ENCODE measurements at regions not wholly inside any gene's neighbourhood (a gene's known extent, or its start where the extent isn't known, plus 50 kb on each side); places are given as distances from the start of the nearest gene placed in this dataset.
A peak's percentile ranks its signal among the peaks of the same experiment; 100 is the strongest.

DNA sequence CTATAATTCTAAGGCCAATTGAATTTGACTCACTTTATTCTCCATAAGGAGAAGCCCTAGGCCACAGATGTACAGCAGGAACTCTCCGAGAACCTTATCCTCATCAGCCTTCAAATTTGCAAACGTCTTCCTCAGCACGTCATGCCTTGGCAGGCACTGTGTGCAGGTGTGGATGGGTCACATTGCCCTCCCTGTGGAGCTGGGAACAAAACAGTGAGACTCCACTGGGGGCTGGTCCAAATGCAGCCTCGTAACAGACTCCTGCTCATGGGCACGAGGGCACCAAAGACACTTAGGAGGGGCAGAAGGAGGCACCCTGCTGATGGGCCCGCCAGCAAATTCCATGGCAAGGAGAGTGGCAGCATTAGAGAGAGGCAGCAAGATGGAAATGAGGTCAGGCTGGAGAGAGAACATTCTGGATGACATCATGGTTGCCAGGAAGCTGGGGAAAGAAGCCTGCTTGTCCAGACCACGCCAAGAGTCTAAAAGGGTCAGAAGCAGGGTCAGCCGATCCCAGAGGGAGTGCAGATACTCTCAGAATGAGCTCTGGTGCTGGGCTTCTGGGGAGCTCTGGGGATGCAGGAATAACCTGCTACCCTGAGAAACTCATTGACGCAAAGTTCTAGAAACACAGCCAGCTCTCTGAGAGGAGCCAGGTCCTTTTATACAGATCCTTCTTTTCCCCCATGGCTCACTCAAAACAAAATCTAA, 242.2 kb downstream of the B3GLCT start:
- no peak for DNase-seq (ENCODE audit: low read depth)

DNA sequence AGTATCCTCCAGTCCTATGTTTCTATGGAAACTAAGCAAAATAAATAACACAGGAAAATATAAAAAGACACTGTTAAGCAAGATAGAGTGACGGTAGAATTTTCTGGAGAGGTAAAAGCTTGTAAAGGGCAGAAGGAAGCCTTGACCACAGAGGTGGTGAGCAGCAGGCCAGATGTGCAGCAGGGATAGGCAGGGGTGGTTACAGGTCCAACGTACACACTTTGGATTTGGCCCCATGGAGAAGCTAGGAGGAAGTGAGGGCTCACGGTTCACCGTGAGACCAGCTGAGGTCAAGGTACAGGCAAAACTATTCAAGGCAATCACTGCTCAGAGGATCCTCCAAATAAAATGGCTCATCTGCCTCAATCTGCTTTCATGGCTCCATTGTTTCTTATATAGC, 242.8 kb downstream of the B3GLCT start:
- no peak for DNase-seq (ENCODE audit: low read depth)

DNA sequence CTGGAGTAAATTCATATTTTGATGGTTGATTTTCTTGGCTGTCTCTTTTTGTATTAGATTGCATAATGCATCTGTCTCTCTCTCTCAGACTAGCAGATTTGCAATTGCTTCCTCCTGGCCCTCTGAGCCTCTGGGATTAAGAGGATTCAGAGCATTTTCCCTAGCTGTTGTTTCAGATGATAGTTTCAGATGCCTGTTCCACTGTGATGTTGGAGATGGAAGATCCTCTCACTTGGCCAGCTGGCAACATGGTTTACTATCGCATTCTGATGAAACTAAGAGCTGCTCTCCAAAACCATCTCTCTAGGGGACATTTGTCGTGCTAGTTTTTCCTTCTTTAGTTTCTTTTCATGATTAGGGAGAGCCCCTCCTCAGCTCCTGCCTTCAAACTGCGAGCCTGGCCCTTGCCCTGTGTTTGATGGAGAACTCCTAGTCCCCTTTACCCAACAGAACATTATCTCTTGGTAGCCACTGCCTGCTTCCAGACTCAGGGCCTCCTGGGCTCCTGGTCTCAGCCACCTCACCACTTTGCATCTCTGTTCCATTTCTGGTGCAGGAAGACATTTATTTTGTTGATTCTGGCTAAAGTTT, 244.6 kb downstream of the B3GLCT start:
- DNase-seq (ENCODE audit: low read depth), result no peak

DNA sequence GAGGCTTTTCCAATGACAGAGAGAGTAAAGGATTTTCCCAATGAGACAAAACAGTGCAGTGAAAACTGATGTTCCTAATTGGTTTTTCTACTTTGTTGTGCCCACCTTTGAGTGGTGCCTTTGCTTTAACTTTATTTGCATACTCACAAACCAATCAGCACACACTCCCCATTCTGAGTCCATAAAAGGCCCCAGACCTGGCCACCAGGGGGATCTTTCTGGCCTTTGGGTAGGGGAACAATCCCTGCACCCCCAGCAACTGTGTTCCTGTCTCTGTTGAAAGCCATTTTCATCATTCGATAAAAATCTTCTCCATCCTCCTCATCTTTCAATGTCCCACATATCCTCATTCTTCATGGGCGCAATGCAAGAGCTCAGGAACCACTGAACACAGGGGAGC, 252.8 kb downstream of the B3GLCT start:
- no peak for DNase-seq (ENCODE audit: low read depth)

DNA sequence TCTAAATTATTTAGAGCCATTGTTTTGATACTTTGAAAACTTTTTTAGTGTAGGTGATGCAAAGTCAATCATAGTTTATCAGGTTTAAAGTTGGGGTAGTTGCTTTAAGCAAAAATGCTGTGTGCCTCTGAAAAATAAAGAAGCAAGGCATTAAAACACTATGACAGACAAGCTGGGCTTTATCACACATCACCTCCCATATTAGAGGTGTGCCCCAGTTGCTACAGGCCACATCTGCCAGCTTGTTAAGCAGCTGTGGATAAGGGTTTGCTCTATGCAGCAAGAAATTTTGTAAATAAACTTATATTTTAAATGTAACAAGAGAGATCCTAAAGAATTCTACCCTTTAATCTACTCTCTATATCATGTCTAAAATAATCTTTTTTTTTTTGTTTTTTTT, 255.8 kb downstream of the B3GLCT start:
- no peak for DNase-seq (ENCODE audit: low read depth)

DNA sequence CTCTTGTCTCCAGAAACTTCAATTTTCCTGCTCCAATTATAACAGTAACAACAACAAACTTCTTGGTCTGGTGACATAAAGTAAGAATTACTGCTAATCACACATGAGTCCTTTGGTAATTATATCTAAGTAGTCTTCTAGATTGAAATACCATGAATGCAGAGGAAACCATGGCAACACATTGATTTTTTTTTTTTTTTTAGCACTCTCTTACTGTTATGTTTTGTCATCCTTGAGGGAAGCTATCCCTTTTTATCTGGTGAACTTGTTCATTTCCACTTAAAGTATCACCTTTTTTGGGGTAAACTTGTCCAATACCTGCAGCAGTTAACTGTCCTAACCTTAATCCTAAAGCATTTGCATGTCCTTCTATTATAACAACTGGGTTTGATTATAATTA, 256.3 kb downstream of the B3GLCT start:
- DNase-seq (ENCODE audit: low read depth), result no peak

DNA sequence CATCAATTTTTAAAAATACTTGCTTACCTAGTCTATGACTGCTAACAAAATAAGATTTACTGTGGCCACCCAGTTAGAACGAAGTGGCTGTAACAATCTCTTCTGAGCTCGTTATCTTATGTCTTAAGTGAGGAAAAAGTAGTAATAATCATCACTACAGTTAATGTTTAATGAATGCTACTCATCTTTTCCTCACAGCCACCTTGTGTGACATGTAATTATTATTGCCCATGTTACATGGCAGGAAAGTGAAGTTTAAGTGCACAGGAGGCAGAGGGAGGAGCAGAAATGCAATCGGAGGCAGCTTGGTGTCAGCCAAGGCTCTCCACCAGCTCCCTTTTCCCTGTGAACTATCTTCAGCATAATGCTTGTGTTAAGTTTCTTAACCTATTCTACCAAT, 260.3 kb downstream of the B3GLCT start:
- no peak for DNase-seq (ENCODE audit: low read depth)

DNA sequence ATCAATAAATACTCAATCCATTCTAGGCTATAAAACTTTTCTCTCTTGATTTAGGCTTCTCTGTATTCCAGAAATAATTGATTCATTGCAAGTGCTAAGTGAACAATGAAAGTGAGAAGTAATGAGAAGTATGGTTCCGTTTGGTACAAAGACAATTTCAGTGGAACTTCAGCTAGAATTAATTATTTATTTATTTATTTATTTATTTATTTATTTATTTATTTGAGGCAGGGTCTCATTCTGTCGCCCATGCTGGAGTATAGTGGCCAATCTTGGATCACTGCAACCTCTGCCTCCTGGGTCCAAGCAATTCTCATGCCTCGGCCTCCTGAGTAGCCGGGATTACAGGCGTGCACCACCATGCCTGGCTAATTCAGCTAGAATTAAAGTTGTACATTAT, 262.1 kb downstream of the B3GLCT start:
- DNase-seq (ENCODE audit: low read depth), result no peak

DNA sequence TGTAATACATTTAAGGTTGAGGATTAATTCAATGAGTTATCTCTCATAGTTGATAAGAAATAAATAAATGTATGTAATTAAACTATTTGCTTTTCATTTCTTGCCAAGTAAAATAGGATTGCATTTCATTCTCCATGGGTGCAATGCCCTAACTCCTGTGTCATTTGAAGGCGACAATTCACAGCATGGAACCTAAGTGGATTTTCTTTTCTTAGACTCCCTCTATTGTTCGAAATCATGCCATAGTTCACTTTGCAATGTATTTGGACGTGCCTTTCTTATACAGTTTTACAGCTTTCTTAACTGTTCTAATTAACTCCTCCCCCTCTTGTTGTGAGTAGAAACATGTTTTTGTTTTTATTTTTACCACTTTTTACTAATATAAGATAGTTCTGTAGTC, 263.0 kb downstream of the B3GLCT start:
- DNase-seq (ENCODE audit: low read depth), result no peak

DNA sequence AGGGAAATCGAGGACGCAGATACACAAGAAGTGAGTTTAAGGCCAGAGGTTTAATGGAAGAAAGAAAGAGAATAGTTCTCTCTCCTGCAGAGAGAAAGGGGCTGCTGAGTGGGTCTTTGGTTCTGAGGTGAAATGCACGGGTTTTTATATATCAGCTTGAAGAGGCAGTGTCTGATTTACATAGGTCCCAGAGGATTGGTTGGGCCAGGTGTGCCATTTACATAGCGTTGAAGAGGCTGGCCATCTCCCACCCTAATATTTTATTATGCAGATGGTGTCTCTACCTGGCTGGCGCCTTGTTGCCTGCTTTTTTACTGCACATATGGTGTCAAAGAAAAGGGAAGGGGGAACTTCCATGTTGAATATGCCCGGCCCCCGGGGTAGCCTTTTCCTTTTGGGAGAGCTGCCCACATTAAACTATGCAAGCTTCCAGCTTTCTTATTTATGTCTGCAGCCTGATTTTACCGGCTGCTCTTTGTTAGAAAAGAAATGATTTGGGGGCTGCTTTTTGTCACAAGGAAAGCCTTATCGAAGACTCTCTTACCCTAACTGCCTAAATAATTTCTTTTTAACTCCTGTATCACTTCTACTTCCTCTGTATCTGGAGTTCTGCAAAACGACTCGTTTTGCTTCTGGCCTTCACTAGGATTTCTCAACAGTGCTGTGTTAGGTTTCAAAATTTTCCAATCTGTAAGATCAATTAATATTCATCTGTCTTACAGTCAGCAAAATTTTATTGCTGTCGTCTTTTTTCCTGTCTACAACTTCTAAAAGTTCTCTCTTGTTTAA, 268.5 kb downstream of the B3GLCT start:
- no peak for DNase-seq (ENCODE audit: low read depth)

DNA sequence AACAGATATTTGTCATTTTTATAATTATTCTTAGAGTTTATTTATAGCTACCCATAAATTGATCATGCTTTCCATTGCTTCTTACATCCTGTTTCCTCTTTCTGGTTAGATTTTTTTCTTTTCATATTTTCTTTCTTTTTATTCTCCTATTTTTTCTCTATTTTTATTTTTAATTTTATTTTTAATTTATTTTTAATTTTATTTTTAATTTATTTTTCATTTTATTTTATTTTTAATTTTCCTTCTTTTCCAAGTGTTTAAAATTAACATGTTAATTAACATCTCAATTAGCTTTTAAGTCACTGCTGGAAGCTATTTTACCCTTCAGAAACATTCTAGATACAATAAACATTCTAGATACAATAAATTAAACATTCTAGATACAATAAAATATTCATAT, 269.6 kb downstream of the B3GLCT start:
- DNase-seq (ENCODE audit: low read depth), result no peak

DNA sequence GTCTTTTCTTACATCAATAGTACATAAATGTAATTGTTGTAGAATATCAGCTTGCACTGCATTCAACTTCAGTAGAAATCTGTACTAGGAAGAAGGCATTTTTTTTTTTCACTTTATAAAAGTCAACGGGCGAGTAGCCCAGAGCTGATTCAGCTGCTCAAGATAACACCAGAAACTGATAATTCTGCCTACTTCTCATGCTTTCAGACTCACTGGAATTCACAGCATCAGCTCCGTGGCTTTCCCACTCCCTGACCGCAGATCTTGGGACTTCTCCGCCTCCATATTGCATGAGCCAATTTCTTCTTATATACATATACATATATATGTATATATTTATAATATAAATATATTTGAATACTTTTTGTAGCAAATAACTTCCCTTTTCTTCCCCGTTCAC, 263.1 kb upstream of the RXFP2 start:
- DNase-seq (ENCODE audit: low read depth), result peak; percentile 20

DNA sequence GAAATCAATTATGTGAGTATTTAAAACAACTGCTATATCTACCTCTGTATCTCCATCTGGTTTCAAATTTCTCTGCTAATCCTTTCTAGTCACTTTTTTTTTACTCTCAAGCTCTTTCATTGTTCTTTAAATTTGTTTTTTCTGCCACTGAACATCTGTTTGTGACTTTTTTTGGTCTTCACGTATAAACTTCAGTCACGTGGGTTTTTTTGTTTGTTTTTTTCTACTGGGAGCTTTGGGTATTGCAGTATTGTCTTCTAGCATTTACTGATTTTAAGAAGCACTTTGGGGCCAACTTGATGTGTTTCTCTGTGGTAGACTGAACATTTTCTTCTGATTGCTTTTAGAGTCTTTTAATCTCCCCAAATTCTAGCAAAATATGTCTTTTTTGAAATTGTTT, 262.6 kb upstream of the RXFP2 start:
- no peak for DNase-seq (ENCODE audit: low read depth)

DNA sequence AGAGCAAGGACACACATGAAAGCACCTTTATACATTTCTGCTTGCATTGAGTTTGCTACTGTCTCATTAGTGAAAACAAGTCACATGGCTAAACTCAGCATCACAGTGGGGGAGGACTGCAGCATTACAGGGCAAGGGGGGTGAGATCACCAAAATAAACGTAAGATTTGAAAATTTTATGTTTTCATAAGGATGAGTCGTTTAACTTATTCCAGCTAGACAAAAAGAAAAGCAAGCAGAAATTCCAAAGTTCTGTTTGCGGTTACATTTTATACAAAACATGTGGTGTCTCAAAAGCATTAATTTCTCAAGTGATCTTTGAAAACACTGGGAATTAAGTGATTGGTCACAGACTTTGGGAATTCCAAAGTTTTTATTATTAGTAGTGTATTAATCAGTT, 261.4 kb upstream of the RXFP2 start:
- DNase-seq (ENCODE audit: low read depth), result no peak

DNA sequence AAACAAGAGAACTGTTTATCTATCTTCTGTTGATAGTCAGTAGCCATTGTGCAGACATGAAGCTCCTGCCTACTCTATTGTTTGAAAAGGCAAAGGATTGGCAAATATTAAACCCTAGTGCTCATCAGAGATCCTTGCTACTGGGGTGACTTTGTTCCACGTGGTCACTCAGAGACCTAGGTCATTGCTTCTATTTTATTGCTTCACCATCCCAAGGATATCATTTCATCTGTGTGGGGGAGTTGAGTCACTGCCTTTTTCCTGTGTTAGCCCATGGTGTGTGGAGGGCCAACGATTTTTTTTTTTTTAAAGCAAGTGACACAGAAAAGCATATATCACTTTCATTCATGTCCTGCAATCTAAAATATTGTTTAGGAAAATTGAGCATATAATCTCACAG, 254.1 kb upstream of the RXFP2 start:
- no peak for DNase-seq (ENCODE audit: low read depth)

DNA sequence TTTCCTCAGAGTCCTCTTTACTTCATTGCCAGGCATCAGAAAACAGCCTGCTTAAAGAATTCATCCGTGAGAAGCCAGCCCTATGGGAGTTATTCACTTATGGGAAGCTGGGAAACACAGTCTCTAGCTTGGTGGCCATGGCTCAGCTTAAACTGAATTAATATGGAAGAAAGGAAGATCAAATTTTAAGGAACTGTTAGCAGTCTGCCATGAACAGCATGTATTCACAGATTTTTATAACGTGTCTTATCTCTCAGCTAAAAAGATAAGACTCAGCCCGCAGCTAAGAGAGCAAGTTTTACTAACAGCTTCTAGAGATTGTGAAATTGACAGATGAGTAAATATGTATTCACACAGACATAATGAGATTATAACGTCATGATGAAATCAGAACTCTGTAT, 253.7 kb upstream of the RXFP2 start:
- DNase-seq (ENCODE audit: low read depth), result no peak

DNA sequence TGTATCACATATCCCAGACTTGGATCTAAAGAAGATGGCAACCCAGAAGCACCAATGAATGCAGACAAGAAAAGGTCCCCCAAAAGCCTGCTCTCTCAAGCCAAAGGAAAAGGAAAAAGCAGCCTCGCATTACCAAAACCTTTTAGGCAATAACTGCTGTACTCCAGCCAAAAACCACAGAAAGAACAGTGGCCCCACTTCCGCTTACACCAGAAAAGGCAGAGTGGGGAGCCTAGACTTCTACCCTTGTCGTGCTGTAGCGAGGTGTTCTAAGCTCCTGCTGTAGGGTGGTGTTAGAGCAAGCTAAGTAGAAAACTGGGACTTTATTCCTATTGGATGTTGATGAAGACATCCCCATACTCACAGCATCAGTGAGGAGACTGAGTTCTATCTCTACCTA, 244.0 kb upstream of the RXFP2 start:
- DNase-seq (ENCODE audit: low read depth), result no peak

DNA sequence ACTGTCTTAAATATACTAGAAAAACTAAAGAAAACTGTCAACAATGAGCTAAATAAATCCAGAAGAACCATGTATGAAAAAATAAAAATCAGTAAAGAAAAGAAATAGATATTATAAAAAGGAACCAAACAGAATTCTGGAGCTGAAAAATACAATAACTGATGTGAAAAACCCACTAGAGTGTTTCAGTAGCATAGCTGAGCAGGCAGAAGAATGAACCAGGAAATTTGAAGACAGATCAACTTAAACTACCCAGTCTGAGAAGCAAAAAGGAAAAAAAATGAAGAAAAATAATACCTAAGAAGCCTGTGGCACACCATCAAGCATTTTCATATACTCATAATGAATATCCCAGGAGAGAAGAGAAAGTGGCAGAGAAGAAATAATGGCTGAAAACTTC, 240.1 kb upstream of the RXFP2 start:
- no peak for DNase-seq (ENCODE audit: low read depth)

DNA sequence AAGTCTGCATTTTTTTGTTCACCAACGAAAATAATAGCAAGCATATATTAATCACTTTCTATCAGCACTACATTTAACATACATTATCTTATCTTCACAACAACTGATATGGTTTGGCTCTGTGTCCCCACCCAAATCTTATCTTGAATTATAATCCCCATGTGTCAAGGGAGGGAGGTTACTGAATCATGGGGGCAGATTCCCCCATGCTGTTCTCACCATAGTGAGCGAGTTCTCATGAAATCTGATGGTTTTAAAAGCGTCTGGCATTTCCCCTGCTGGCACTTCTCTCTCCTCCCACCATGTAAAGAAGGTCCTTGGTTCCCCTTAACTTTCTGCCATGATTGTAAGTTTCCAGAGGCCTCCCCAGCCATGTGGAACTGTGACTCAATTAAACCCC, 235.7 kb upstream of the RXFP2 start:
- no peak for DNase-seq (ENCODE audit: low read depth)

DNA sequence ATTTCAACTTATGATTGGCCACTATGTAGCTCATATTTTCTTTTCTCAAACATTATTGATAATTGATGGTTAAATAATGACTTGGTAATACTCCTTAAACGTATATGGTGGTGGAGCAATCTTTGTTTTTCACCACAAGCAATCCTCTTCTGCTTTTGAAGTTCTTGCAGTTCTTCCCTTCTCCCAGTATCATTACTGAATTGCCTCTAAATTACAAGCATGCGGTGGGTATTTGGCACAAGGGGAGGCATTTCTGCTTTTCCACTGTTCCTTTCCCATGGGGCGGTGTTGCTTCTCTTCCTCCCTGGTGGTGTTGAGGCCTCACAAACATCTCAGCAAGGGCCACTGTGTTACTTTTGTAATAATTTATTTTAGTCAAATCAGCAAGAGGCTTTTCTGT, 234.4 kb upstream of the RXFP2 start:
- DNase-seq (ENCODE audit: low read depth), result no peak

DNA sequence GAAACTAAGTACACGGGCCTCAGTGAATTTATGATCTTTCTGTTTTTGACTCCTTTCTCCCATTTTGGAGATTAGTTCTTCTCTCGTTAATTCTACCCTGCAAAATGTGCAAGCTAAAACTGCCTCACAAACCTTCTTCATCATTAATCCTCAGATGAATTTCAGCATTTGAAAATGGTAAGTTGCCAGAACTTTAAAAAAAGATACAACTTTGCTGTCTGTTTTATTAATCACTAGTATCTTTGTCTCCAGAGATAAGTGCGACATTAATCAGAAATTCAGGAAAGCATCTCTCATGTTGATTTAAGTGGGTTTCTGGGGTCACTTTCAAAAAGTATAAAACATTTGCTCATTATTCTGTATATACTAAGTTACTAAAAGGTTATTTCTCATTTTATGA, 227.0 kb upstream of the RXFP2 start:
- no peak for DNase-seq (ENCODE audit: low read depth)

DNA sequence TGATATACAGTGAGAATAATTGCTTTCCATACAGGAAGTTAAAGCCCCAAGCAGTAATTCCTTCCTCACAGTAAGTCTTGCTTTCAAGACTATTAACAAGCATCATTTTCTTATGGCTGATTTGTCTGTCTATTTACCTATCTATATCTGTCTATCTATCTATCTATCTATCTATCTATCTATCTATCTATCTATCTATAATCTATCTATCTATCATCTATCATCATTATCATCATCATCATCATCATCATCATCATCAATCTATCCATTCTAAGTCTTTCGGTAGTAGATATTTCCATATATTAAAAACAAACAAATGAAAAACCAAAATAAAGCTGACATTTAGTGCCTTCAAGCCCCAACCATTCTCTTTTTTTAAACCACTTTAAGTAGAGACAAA, 224.4 kb upstream of the RXFP2 start:
- DNase-seq (ENCODE audit: low read depth), result no peak

DNA sequence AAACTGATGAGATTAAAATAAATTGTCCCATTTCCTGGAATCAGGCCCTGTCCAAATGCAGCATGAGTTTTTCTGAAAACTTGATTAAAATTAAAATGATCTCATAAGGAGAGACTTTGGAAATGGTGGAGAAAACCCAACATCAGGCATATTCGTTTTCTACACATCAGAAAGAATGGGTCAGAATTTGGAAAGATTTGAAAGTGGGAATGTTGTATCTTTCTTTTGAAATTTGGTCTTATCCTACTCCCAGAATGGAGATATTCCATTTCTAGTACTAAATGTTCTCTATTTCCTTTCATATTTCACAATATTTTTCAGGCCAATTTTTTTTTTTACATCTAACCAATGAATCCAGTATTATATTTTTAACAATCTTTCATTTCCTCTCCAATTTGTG, 223.9 kb upstream of the RXFP2 start:
- no peak for DNase-seq (ENCODE audit: low read depth)
